ENCODE measurements at regions not wholly inside any gene's neighbourhood (a gene's known extent, or its start where the extent isn't known, plus 50 kb on each side); places are given as distances from the start of the nearest gene placed in this dataset.
"Not testable (repeated sequence)": the region's sequence is repeated elsewhere in the genome, so short reads cannot be mapped to it uniquely, and the experiment has no call there.

DNA sequence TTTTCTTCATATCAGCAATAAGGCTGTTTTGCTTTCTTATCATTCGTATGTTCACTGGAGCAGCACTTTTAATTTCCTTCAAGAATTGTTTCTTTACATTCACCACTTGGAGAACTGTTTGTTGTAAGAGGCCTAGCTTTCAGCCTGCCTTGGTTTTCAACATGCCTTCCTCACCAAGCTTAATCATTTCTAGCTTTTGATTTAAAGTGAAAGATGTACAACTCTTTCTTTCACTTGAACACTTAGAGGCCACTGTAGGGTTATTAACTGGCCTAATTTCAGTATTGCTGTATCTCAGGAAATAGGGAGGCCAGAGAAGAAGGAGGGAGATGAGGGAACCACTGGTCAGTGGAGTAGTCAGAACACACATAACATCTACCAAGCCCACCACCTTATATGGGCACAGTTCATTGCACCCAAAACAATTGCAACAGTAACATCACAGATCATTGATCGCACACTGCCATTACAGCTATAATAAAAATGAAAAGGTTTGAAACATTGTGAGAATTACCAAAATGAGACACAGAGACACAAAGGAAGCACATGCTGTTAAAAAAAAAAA, 181.4 kb upstream of the TUBA3C start:
- Histone ChIP-seq H3K9me3 (ENCODE audit: control insufficient read depth in 1 of 2, insufficient read depth in 1 of 2, low read depth in 1 of 2, low read length in 2 of 2) (no peaks in the 10 kb centered on the region), H3K4me1 (ENCODE audit: control insufficient read depth in 1 of 2, insufficient read depth in 2 of 2, low read length in 2 of 2) (no peaks in the 10 kb centered on the region), H3K27ac (ENCODE audit: low read depth, low read length) (no peak overlapping the region), H3K9me2 (ENCODE audit: insufficient read depth) (no peaks in the 10 kb centered on the region), H3K79me2 (ENCODE audit: insufficient read depth, low read length) (no peaks in the 10 kb centered on the region), H4K20me1 (ENCODE audit: insufficient read depth) (no peaks in the 10 kb centered on the region), H3K9ac (ENCODE audit: low read length) (no peak overlapping the region), H3K4me3 (replicated peaks in 1 of 2; ENCODE audit: low read depth in 1 of 2, low read length in 2 of 2) (no peak overlapping the region), H3K4me2 (ENCODE audit: low read length) (no peak overlapping the region), H2AFZ (ENCODE audit: low read depth, low read length, poor library complexity, severe bottlenecking) (no peak overlapping the region), H3K36me3 (ENCODE audit: control insufficient read depth in 1 of 2, insufficient read depth in 2 of 2, low read length in 2 of 2) (no peaks in the 10 kb centered on the region), H3K27me3 (ENCODE audit: insufficient read depth, low read length) (no peaks in the 10 kb centered on the region)
- no TSS peak for BruUV-seq (replicated peaks)
- ATAC-seq (no peak), DNase-seq (ENCODE audit: low read depth, low spot score) (no peak)
- CTCF ChIA-PET = no interaction called here
- RAD21 ChIA-PET (ENCODE audit: low non-redundant PET in 1 of 2, low total read pairs in 2 of 2, uncharacterized antibody in 2 of 2, unreplicated experiment in 2 of 2) = no interaction called here
- POLR2A ChIA-PET = no interaction called here
- TF ChIP-seq POLR2A (IDR thresholded peaks at IDR 0.05; ENCODE audit: borderline replicate concordance, extremely low read depth, insufficient read depth, insufficient read length) (no peak), JUND (IDR thresholded peaks at IDR 0.05) (no peak), YY1 (IDR thresholded peaks at IDR 0.05; ENCODE audit: extremely low read depth, insufficient replicate concordance, low read depth, low read length) (no peak), SP1 (IDR thresholded peaks at IDR 0.05; ENCODE audit: low read depth) (no peak), ZNF274 (IDR thresholded peaks at IDR 0.05; ENCODE audit: low read depth, low read length) (no peak), EZH2 (IDR thresholded peaks at IDR 0.05) (no peak), TCF7L2 (IDR thresholded peaks at IDR 0.05; ENCODE audit: borderline replicate concordance, extremely low read depth, insufficient read depth, insufficient read length) (no peak), ZFX (IDR thresholded peaks at IDR 0.05) (no peak), POLR2AphosphoS5 (IDR thresholded peaks at IDR 0.05; ENCODE audit: low read depth, low read length) (no peak), CEBPB (IDR thresholded peaks at IDR 0.05; ENCODE audit: low read depth) (no peak), EGR1 (IDR thresholded peaks at IDR 0.05; ENCODE audit: low read depth) (no peak)
- TF ChIP-seq, protein P1, sequence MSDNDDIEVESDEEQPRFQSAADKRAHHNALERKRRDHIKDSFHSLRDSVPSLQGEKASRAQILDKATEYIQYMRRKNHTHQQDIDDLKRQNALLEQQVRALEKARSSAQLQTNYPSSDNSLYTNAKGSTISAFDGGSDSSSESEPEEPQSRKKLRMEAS (IDR thresholded peaks at IDR 0.05) = no peak
- intact Hi-C loops (cut with micrococcal nuclease) = no loop called here

- H3K4me1 ChIP-seq (ENCODE audit: control insufficient read depth in 1 of 2, insufficient read depth in 2 of 2, low read length in 2 of 2); CTCF ChIA-PET; H3K27me3 ChIP-seq (ENCODE audit: insufficient read depth, low read length); ATAC-seq; DNase-seq (ENCODE audit: low read depth, low spot score); BruUV-seq (replicated peaks); H3K27ac ChIP-seq (ENCODE audit: low read depth, low read length); H3K4me3 ChIP-seq (replicated peaks in 1 of 2; ENCODE audit: low read depth in 1 of 2, low read length in 2 of 2); intact Hi-C loops (cut with micrococcal nuclease); H3K9ac ChIP-seq (ENCODE audit: low read length); H3K4me2 ChIP-seq (ENCODE audit: low read length); RAD21 ChIA-PET (ENCODE audit: low non-redundant PET in 1 of 2, low total read pairs in 2 of 2, uncharacterized antibody in 2 of 2, unreplicated experiment in 2 of 2); H3K9me3 ChIP-seq (ENCODE audit: control insufficient read depth in 1 of 2, insufficient read depth in 1 of 2, low read depth in 1 of 2, low read length in 2 of 2); POLR2A ChIA-PET; H4K20me1 ChIP-seq (ENCODE audit: insufficient read depth); H3K36me3 ChIP-seq (ENCODE audit: control insufficient read depth in 1 of 2, insufficient read depth in 2 of 2, low read length in 2 of 2); H3K79me2 ChIP-seq (ENCODE audit: insufficient read depth, low read length); H3K9me2 ChIP-seq (ENCODE audit: insufficient read depth); H2AFZ ChIP-seq (ENCODE audit: low read depth, low read length, poor library complexity, severe bottlenecking): not testable (repeated sequence)
Measured at GRCh38 chr13:19359697-19360096, 178.1 kb upstream of the TUBA3C start.
